Hepatocyte (in vitro differentiated cells): ENCODE measurements at regions not wholly inside any gene's neighbourhood (a gene's known extent, or its start where the extent isn't known, plus 50 kb on each side); places are given as distances from the start of the nearest gene placed in this dataset.

Experiments
- DNase-seq: peaks from one replicate; pipeline ENCODE4 v3.0.0-alpha.2; 2016; ENCODE audit warnings: low spot score
- H2AFZ ChIP-seq: fragments of 200-600 bp; sonication (generic); 2 replicates; pipeline ENCODE4 v1.6.0; 2016; ENCODE audit warnings: antibody characterized with exemption, mild to moderate bottlenecking
- H3K27ac ChIP-seq: fragments of 200-600 bp; sonication (generic); 2 replicates; pipeline ENCODE4 v1.5.1; 2016; ENCODE audit warnings: mild to moderate bottlenecking
- H3K27me3 ChIP-seq: fragments of 200-600 bp; sonication (generic); 2 replicates; pipeline ENCODE4 v1.6.1; 2016
- H3K36me3 ChIP-seq: fragments of 200-600 bp; sonication (generic); replicated peaks from 2 replicates; pipeline ENCODE4 v1.5.1; 2016; ENCODE audit warnings: low read depth; ENCODE audit not compliant: insufficient read depth
- H3K4me1 ChIP-seq: fragments of 200-600 bp; sonication (generic); 2 replicates; pipeline ENCODE4 v1.5.1; 2016; ENCODE audit warnings: mild to moderate bottlenecking, moderate library complexity; ENCODE audit not compliant: insufficient read depth
- H3K4me2 ChIP-seq: fragments of 200-600 bp; sonication (generic); 2 replicates; pipeline ENCODE4 v1.6.0; 2016
- H3K4me3 ChIP-seq: fragments of 200-600 bp; sonication (generic); 2 replicates; pipeline ENCODE4 v1.5.1; 2016; ENCODE audit warnings: mild to moderate bottlenecking
- H3K79me2 ChIP-seq: fragments of 200-600 bp; sonication (generic); 2 replicates; pipeline ENCODE4 v1.6.0; 2017; ENCODE audit warnings: mild to moderate bottlenecking
- H3K9me2 ChIP-seq: fragments of 200-600 bp; sonication (generic); replicated peaks from 2 replicates; pipeline ENCODE4 v1.6.0; 2017; ENCODE audit warnings: mild to moderate bottlenecking; ENCODE audit not compliant: insufficient read depth
- H3K9me3 ChIP-seq: fragments of 200-600 bp; sonication (generic); 2 replicates; pipeline ENCODE4 v1.5.1; 2016; ENCODE audit warnings: low read depth, mild to moderate bottlenecking
- H4K20me1 ChIP-seq: fragments of 200-600 bp; sonication (generic); 2 replicates; pipeline ENCODE4 v1.6.0; 2016; ENCODE audit warnings: mild to moderate bottlenecking; ENCODE audit not compliant: insufficient read depth, poor library complexity, severe bottlenecking
- EZH2 ChIP-seq: fragments of 200-600 bp; sonication (generic); IDR thresholded peaks from 2 replicates; pipeline ENCODE4 v1.6.1; 2016; ENCODE audit warnings: antibody characterized with exemption, mild to moderate bottlenecking, borderline replicate concordance
- EZH2phosphoT487 ChIP-seq: fragments of 200-600 bp; sonication (generic); IDR thresholded peaks from one replicate; pipeline ENCODE4 v1.6.1; 2018; ENCODE audit warnings: antibody characterized with exemption, mild to moderate bottlenecking, low read depth, moderate library complexity; ENCODE audit not compliant: unreplicated experiment, severe bottlenecking
- WGBS: methylation state at CpG from one replicate; pipeline ENCODE4 v1.1.6; 2016; ENCODE audit warnings: low lambda C conversion rate; ENCODE audit errors: missing lambda C conversion rate; 5-methylcytosine and 5-hydroxymethylcytosine counted together
- TF ChIP-seq, protein P1 (sequence below): fragments of 200-600 bp; sonication (generic); IDR thresholded peaks from 2 replicates; pipeline ENCODE4 v1.5.1; 2016; ENCODE audit warnings: antibody characterized with exemption, mild to moderate bottlenecking; ENCODE audit not compliant: poor library complexity

DNA sequence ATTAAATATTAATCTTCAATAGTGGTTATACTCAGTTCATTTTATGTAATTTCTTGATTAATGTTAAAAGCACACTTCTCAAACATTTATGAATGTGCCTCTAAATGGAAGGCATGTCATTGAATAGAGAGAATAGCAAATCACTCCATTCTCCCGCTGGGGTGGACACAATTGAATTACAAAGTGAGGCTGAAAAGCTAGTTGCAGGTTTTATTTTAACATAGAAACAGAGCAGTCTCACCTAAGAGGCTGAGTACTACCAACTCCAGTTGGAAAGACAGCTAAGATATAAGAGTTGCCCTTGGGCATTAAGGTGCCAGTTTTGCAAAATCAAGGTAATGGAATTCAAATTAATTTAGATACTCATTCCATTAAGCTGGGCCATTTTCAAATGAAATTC lies 147.2 kb downstream of the PCSK1 start:
- Histone ChIP-seq H3K79me2 (no peaks in the 10 kb centered on the region), H3K36me3 (no peaks in the 10 kb centered on the region), H3K27me3 (no peaks in the 10 kb centered on the region), H3K9me2 (no peaks in the 10 kb centered on the region), H3K4me3 (no peak overlapping the region), H3K27ac (no peak overlapping the region), H3K4me2 (no peak overlapping the region), H2AFZ (no peak overlapping the region), H3K4me1 (no peaks in the 10 kb centered on the region), H3K9me3 (no peaks in the 10 kb centered on the region), H4K20me1 (no peaks in the 10 kb centered on the region)
- WGBS = 70% methylated on average over 1 of the region's 1 CpG
- no peak for TF ChIP-seq EZH2
- no peak for DNase-seq

DNA sequence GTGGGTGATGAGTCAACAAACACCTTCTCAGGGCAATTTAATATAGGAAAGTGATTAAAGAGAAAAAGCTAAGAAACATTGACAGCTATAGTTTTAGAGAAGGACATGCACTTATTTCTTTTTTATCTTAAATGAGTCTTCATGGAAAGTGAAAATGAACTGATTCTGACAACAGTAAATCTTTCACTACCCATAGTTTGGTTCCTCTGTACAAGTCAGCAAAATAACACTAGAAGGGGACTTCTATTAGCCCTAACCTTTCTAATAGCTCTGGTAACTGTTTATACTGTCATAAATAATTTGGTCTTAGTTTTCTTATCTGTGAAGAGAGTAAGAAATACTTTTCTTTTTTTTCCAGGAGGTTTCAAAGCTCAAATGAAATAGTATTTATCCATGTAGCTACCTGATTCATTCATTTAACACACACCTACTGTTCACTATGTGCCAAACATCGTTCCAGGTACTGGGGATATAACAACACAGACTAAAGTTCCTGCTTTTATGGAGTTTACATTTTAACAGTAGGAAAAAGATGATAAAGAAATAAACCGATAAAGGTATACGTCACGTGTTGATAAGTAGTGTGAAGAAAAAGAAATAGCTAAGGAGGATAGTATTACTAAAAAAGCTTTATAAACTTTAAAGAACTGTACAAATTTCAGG lies 148.2 kb downstream of the PCSK1 start:
- Histone ChIP-seq H3K9me2 (no peaks in the 10 kb centered on the region), H3K4me3 (no peak overlapping the region), H3K9me3 (no peaks in the 10 kb centered on the region), H3K36me3 (no peaks in the 10 kb centered on the region), H3K4me1 (no peaks in the 10 kb centered on the region), H3K79me2 (no peaks in the 10 kb centered on the region), H2AFZ (no peak overlapping the region), H3K27me3 (no peaks in the 10 kb centered on the region), H3K27ac (no peak overlapping the region), H4K20me1 (no peaks in the 10 kb centered on the region), H3K4me2 (no peak overlapping the region)
- 76% methylated on average over 4 of the region's 4 CpGs for WGBS
- no peak for DNase-seq
- TF ChIP-seq, protein P1, sequence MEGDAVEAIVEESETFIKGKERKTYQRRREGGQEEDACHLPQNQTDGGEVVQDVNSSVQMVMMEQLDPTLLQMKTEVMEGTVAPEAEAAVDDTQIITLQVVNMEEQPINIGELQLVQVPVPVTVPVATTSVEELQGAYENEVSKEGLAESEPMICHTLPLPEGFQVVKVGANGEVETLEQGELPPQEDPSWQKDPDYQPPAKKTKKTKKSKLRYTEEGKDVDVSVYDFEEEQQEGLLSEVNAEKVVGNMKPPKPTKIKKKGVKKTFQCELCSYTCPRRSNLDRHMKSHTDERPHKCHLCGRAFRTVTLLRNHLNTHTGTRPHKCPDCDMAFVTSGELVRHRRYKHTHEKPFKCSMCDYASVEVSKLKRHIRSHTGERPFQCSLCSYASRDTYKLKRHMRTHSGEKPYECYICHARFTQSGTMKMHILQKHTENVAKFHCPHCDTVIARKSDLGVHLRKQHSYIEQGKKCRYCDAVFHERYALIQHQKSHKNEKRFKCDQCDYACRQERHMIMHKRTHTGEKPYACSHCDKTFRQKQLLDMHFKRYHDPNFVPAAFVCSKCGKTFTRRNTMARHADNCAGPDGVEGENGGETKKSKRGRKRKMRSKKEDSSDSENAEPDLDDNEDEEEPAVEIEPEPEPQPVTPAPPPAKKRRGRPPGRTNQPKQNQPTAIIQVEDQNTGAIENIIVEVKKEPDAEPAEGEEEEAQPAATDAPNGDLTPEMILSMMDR = no peak

DNA sequence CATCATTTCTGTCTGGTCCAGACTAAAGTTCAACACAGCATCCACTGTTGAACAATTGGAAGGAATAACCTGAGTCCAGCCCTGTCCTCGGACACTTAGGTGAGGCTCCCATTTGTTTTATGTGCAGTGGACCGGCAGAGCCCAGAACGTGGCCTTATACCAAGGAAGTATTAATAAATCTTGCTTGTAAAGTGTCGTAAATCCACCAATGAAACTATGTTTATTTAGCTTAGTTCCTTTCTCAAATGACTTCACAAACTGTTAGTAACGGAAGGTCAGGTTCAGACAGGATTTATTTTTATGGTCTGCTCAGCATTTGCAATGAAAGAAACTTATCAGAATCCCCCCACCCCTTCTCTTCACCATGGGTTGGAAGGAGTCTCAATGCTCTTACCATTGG lies 149.5 kb downstream of the PCSK1 start:
- Histone ChIP-seq H2AFZ (no peak overlapping the region), H3K4me2 (no peak overlapping the region), H3K4me3 (no peak overlapping the region), H3K36me3 (no peaks in the 10 kb centered on the region), H3K9me3 (no peaks in the 10 kb centered on the region), H3K27me3 (no peaks in the 10 kb centered on the region), H3K27ac (no peak overlapping the region), H3K4me1 (no peaks in the 10 kb centered on the region), H3K9me2 (no peaks in the 10 kb centered on the region), H4K20me1 (no peaks in the 10 kb centered on the region), H3K79me2 (no peaks in the 10 kb centered on the region)
- no peak for DNase-seq
- TF ChIP-seq, protein P1 = no peak
- TF ChIP-seq EZH2phosphoT487 (no peak), EZH2 (no peak)
- WGBS = 47% methylated on average over 5 of the region's 5 CpGs

DNA sequence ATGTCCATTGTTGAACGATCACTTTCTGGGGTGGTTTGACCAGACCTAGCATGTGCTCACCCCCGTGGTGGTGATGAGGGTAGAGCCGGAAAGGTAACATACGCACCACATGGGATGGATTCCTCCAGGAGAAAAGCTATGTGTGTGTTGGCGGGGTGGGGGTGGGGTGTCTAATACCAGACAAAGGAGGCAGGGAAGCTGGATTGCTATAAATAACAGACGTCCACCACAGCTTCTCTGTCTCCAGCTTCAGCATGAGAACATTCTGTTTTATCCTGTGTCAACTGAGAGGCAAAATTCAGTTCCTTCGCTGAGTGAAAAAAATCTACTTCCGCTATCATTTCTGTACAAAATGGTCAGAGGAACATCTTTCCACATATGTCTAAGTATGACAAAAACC lies 151.0 kb downstream of the PCSK1 start:
- no peaks in the 10 kb centered on the region for H3K36me3 ChIP-seq
- H3K4me1 ChIP-seq = no peaks in the 10 kb centered on the region
- no peaks in the 10 kb centered on the region for H3K9me3 ChIP-seq
- no peaks in the 10 kb centered on the region for H3K9me2 ChIP-seq
- H4K20me1 ChIP-seq = no peaks in the 10 kb centered on the region
- no peaks in the 10 kb centered on the region for H3K79me2 ChIP-seq
- TF ChIP-seq EZH2 (no peak), EZH2phosphoT487 (no peak)
- TF ChIP-seq, protein P1 = no peak
- no peak for DNase-seq
- no peak overlapping the region for H3K4me3 ChIP-seq
- H3K27ac ChIP-seq = no peak overlapping the region
- WGBS = 90% methylated on average over 7 of the region's 8 CpGs
- H2AFZ ChIP-seq = no peak overlapping the region
- no peak overlapping the region for H3K4me2 ChIP-seq
- no peaks in the 10 kb centered on the region for H3K27me3 ChIP-seq
